Aorta (tissue), 5 donors: ENCODE measurements at regions not wholly inside any gene's neighbourhood (a gene's known extent, or its start where the extent isn't known, plus 50 kb on each side); places are given as distances from the start of the nearest gene placed in this dataset.

Experiments
- ATAC-seq: fragments of 200-7000 bp; cut with Tn5 transposase; one replicate; pipeline ENCODE4 v1.9.1; 2022; ENCODE audit warnings: moderate library complexity; ENCODE audit not compliant: low FRiP score
- DNase-seq, 2 donors: peaks; one replicate each; pipeline ENCODE4 v3.0.0-alpha.2; 2020
- H3K27ac ChIP-seq, 2 donors: one replicate each; pipeline ENCODE4 v1.5.1; 2013; ENCODE audit warnings: low read length in 2 of 2, mild to moderate bottlenecking in 2 of 2, moderate library complexity in 2 of 2, control low read depth in 1 of 2, inconsistent platforms in 1 of 2, low read depth in 1 of 2
- H3K27me3 ChIP-seq, 2 donors: one replicate each; pipeline ENCODE4 v1.6.1; 2013; ENCODE audit warnings: control low read depth in 1 of 2, low read length in 1 of 2, mild to moderate bottlenecking in 1 of 2, moderate library complexity in 1 of 2; ENCODE audit not compliant: insufficient read depth in 2 of 2, control insufficient read depth in 1 of 2
- H3K36me3 ChIP-seq, 2 donors: one replicate each; pipeline ENCODE4 v1.6.1; 2013; ENCODE audit warnings: control low read depth in 1 of 2, low read length in 1 of 2, mild to moderate bottlenecking in 1 of 2; ENCODE audit not compliant: insufficient read depth in 2 of 2, control insufficient read depth in 1 of 2
- H3K4me1 ChIP-seq, 2 donors: one replicate each; pipeline ENCODE4 v1.6.1; 2013; ENCODE audit warnings: low read length in 2 of 2, control low read depth in 1 of 2, mild to moderate bottlenecking in 1 of 2, moderate library complexity in 1 of 2; ENCODE audit not compliant: insufficient read depth in 2 of 2, control insufficient read depth in 1 of 2
- H3K4me3 ChIP-seq, 2 donors: one replicate each; pipeline ENCODE4 v1.5.1; 2013; ENCODE audit warnings: low read length in 2 of 2, control low read depth in 1 of 2, mild to moderate bottlenecking in 1 of 2
- H3K9me3 ChIP-seq: one replicate; pipeline ENCODE4 v1.6.1; 2013; ENCODE audit warnings: mild to moderate bottlenecking, low read length; ENCODE audit not compliant: control insufficient read depth
- WGBS, 2 donors: extraction: QIAGEN DNeasy Blood & Tissue Kit; methylation state at CpG; one replicate each; pipeline ENCODE4 v1.1.7; 2013; 5-methylcytosine and 5-hydroxymethylcytosine counted together
- intact Hi-C, 2 donors: fragments of 100-400 bp; cut with DNase I; formaldehyde crosslinking; loops; one replicate each; pipeline versions ENCODE4 v1.14.2 to v1.15.0; 2022
- donor health status: healthy with polysubstance abuse.
- donor health status: Bipolar disorder and iron deficiency.
- donor health status: DM: no; HTN: no; CAD: no.
- donor health status: DM: no; HTN: no; CAD: no.
- donor health status: DM: yes; HTN: yes; CAD: no.

DNA sequence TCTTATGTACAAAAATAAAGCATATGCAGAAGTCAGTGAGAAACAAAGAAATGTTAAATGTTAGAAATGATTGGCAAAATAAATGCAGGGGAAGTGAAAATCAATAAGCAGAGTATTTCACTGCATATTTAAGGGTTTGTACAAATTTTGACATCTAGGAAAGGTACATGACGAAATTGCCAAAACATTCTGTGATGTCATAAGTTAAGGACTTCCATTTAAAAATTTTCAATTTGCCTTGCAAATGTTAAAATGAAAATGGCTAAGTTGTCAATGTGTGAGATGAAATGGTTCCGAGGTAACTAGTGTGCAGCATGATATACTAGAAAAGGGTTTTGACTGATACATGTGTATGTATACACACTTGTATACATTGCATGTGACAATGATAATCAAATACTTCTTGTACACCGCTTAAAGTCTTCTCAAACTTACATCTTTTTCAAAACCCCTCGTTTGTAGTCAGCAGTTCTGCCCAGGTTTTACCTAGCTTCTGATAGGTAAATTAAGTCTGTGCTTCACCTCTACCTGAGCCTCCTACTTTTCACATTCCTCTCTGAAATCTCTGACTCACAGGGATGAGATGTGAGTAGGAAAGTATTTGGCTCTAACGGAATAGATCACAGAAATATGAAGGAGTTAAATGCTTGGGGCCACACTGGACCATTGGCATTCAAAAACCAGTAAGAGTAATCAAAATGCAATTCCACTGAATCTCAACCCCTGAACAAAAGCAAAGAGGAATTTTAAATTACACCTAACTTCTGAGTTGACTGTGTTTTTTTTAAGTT, 442.4 kb upstream of the FOXG1 start:
- H3K4me1 ChIP-seq: no peaks in the 10 kb centered on the region
- H3K27ac ChIP-seq: no peak overlapping the region
- no peak overlapping the region for H3K4me3 ChIP-seq
- no peaks in the 10 kb centered on the region for H3K27me3 ChIP-seq
- H3K36me3 ChIP-seq: no peaks in the 10 kb centered on the region
- DNase-seq (no peak), ATAC-seq (no peak)
- intact Hi-C loops: no loop called here
- WGBS, 2 donors: 73 to 75% methylated on average over 5 of the region's 5 CpGs
- H3K9me3 ChIP-seq: no peaks in the 10 kb centered on the region

DNA sequence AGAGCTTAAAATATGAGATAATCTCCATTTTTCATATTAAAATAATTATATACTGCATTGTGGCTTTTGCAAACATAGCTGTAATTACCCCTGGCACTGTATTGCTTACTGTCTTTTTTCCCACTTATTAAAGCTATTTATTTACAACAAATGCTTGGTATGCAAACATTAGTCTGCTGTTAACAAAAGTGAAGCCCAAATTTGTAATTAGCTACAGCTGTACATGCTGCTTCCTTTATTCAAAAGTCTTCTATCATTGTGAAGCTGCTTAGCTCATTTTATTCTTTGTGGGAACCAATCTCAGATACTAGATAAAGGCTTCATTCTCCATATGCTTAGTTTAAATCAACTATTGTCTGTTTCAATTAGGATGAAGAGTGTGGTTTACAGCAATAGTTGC, 425.8 kb upstream of the FOXG1 start:
- Histone ChIP-seq H3K27ac (no peak overlapping the region), H3K4me3 (no peak overlapping the region), H3K27me3 (no peaks in the 10 kb centered on the region), H3K9me3 (no peaks in the 10 kb centered on the region), H3K4me1 (no peaks in the 10 kb centered on the region), H3K36me3 (no peaks in the 10 kb centered on the region)
- intact Hi-C loops: no loop called here
- ATAC-seq (no peak), DNase-seq (no peak)

DNA sequence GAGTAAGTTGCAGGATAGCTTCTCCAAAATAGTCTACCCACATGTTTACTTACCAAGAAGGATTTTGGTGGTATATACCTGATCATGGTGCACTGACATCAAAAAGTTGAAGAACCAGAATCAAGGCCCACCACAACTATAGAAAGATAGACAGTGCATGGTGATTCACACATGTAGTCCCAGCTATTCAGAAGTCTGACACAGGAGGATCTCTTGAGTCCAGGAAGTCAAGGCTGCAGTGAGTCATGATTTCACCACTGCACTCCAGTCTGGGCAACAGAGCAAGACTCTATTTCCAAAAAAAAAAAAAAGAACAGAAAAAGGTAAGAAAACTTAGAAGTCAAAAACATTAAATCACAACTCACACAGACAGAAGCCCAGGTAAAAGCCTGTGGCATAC, 422.2 kb upstream of the FOXG1 start:
- no peak overlapping the region for H3K4me3 ChIP-seq
- ATAC-seq (no peak), DNase-seq (no peak)
- no peaks in the 10 kb centered on the region for H3K36me3 ChIP-seq
- H3K9me3 ChIP-seq: no peaks in the 10 kb centered on the region
- H3K27ac ChIP-seq: no peak overlapping the region
- no peaks in the 10 kb centered on the region for H3K27me3 ChIP-seq
- no peaks in the 10 kb centered on the region for H3K4me1 ChIP-seq
- intact Hi-C loops: no loop called here

DNA sequence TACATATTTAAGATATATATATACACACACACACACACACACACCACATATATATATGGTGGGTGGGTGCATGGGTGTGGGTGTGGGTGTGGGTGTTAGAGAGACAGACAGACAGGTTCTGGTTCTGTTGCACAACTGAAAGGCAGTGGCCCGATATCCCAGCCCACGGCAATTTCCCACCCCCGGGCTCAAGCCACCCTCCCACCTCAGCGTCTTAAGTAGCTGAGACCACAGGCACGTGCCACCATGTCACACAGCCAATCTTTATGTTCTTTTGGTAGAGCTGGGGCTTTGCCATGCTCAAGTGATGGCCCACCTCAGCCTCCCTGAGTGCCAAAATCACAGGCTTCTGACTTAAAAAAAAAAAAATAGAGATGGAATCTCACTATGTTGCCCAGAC, 417.8 kb upstream of the FOXG1 start:
- intact Hi-C loops: no loop called here
- Histone ChIP-seq H3K4me1 (no peaks in the 10 kb centered on the region), H3K27ac (no peak overlapping the region), H3K9me3 (no peaks in the 10 kb centered on the region), H3K27me3 (no peaks in the 10 kb centered on the region), H3K4me3 (no peak overlapping the region), H3K36me3 (no peaks in the 10 kb centered on the region)
- DNase-seq (peak in 1 of 2 donors; percentile 53), ATAC-seq (no peak)
- WGBS, 2 donors: 87 to 95% methylated on average over 5 of the region's 5 CpGs

DNA sequence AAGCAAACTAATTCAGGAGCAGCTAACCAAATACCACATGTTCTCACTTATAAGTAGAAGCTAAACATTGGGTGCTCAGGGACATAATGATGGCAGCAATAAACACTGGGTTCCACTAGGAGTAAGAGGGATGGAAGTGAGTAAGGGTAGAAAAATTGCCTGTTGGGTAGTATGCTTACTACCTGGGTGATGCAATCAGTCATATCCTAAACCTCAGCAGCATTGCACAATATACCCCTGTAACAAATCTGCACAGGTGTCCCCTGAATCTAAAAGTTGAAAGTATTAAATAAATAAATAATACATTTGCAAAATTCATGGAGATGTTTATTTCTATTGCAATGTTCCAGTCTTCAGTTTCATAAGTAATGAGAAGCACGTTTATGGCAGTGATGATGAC, 409.8 kb upstream of the FOXG1 start:
- intact Hi-C loops: no loop called here
- no peak for ATAC-seq
- WGBS, 2 donors: 42 to 65% methylated on average over 1 of the region's 1 CpG

DNA sequence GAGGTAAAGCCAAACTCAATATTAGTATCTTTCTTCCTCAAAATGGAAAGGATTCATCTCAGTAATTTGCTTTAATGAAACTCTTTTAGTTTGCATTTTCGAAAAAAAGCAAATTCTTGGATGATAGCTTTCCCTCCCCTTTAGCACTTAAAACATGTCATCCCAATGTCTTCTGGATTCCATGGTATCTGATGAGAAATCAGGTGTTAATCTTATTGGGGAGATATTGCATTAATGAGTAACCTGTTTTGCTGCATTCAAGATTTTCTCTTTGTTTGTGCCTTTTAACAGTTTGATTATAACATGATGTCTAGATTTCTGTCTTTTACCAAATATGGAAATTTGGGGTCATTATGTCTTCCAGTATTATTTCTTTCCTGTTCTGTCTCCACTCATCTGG, 405.1 kb upstream of the FOXG1 start:
- Histone ChIP-seq H3K4me3 (no peak overlapping the region), H3K4me1 (no peaks in the 10 kb centered on the region), H3K27ac (no peak overlapping the region), H3K36me3 (no peaks in the 10 kb centered on the region), H3K9me3 (no peaks in the 10 kb centered on the region), H3K27me3 (no peaks in the 10 kb centered on the region)
- ATAC-seq: no peak
- intact Hi-C loops: no loop called here
- WGBS, 2 donors: 70 to 73% methylated on average over 1 of the region's 1 CpG
- no peak for DNase-seq

More for the DNA sequence above, 409.8 kb upstream of the FOXG1 start:
- H3K4me1 ChIP-seq: no peaks in the 10 kb centered on the region
- DNase-seq: no peak
- no peak overlapping the region for H3K27ac ChIP-seq
- H3K36me3 ChIP-seq: no peaks in the 10 kb centered on the region
- no peaks in the 10 kb centered on the region for H3K27me3 ChIP-seq
- no peak overlapping the region for H3K4me3 ChIP-seq
- no peaks in the 10 kb centered on the region for H3K9me3 ChIP-seq

DNA sequence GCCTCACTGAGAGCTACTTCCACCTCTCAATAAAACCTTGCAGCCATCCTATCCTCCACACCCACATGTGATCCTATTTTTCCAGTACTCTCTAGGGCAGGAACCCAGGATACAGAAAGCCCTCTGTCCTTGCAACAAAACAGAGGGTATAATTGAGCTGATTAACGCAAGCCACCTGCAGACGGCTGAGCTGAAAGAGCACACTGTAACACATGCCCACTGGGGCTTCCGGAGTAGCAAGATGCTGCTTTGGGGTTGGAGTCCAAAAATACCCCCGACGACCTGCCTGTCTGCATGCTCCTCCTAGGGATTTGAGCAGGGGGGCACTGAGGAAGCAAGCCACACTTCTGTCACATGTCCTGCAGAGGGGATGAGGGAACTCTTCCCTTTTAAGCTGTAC, 401.1 kb upstream of the FOXG1 start:
- Histone ChIP-seq H3K4me3 (no peak overlapping the region), H3K9me3 (no peaks in the 10 kb centered on the region), H3K4me1 (no peaks in the 10 kb centered on the region), H3K27me3 (no peaks in the 10 kb centered on the region), H3K27ac (no peak overlapping the region), H3K36me3 (no peaks in the 10 kb centered on the region)
- 80 to 81% methylated on average over 5 of the region's 5 CpGs for WGBS, 2 donors
- no peak for DNase-seq
- ATAC-seq: peak; percentile 15
- intact Hi-C loops: no loop called here

DNA sequence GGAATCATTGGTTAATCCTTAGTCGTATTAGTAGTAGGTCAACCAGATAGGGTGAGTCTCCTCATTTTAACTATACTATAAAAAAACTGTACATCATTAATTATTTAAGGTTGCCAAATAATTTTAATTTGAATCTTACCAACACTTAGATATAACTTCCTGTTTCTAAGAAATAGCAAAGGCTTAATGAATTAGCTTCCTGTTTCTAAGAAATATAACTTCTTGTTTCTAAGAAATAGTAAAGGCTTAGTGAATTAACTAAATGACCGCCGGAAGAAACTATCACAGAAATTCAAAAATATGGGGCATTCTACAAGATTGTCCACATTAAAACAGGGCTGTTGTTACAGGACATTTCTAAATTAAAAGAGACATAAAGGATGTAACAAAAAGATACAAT, 392.9 kb upstream of the FOXG1 start:
- H3K27ac ChIP-seq: no peak overlapping the region
- H3K27me3 ChIP-seq: no peaks in the 10 kb centered on the region
- H3K36me3 ChIP-seq: no peaks in the 10 kb centered on the region
- H3K9me3 ChIP-seq: peaks cover 2% of the 10 kb centered on the region
- ATAC-seq: no peak
- no peaks in the 10 kb centered on the region for H3K4me1 ChIP-seq
- 81 to 87% methylated on average over 3 of the region's 3 CpGs for WGBS, 2 donors
- intact Hi-C loops: no loop called here
- no peak overlapping the region for H3K4me3 ChIP-seq
- DNase-seq: no peak

DNA sequence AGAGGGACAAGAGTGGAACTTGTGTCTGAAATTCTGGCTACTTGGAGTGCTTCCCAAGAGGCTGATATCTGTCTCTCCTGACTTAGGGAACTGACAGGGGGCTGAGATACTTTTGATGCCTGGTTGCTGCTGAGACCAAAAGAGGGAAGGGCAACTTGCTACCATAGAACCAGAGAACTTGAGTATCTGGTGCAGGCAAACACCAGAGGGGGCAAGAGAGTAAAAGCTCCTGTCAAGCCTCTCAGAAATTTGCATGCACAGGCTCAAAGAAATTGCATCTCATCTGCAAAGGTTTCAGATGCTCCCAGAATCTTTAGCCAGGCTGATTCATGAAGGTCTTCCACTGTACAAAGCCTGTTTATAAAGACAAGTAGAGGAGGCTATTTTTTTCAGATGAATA, 391.3 kb upstream of the FOXG1 start:
- Histone ChIP-seq H3K36me3 (no peaks in the 10 kb centered on the region), H3K27ac (no peak overlapping the region), H3K27me3 (no peaks in the 10 kb centered on the region), H3K4me1 (no peaks in the 10 kb centered on the region), H3K9me3 (peaks cover 2% of the 10 kb centered on the region), H3K4me3 (no peak overlapping the region)
- no peak for DNase-seq
- ATAC-seq: no peak
- intact Hi-C loops: no loop called here
